GM21360 (cell line): ENCODE measurements at regions not wholly inside any gene's neighbourhood (a gene's known extent, or its start where the extent isn't known, plus 50 kb on each side); places are given as distances from the start of the nearest gene placed in this dataset.

Experiments used
- ATAC-seq: cut with Tn5 transposase; IDR thresholded peaks from one replicate; pipeline ENCODE4 v1.9.1; 2021; ENCODE audit warnings: mild to moderate bottlenecking, moderate library complexity; ENCODE audit not compliant: unreplicated experiment

GRCh38 chr14:58780185-58780584 lies 142.4 kb downstream of the DACT1 start:
- ATAC-seq: no peak

DNA sequence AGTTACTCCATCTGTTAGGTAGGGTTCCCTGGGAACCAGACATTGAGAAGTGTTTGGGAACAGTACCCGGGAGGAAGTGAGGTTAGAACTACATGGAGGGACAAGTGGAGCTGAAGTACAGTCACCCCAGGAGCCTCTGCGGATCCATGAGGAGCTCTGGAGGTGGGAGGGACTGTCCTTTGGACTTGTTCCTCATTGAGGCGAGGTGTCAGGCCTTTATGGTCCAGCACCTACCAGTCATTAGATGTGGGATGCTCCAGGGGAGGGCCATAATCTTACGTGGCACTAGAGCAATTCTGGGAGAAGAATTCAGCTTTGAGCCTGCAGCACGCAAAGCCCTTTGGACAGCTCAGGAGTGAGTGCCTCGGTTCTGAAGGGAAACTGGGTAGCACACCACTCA lies 142.8 kb downstream of the DACT1 start:
- ATAC-seq: no peak

GRCh38 chr14:58782011-58782410 lies 144.2 kb downstream of the DACT1 start:
- ATAC-seq: no peak

- ATAC-seq: no peak
Measured at GRCh38 chr14:58783792-58784511, 146.2 kb downstream of the DACT1 start.

GRCh38 chr14:58784931-58785330 lies 147.2 kb downstream of the DACT1 start:
- no peak for ATAC-seq

DNA sequence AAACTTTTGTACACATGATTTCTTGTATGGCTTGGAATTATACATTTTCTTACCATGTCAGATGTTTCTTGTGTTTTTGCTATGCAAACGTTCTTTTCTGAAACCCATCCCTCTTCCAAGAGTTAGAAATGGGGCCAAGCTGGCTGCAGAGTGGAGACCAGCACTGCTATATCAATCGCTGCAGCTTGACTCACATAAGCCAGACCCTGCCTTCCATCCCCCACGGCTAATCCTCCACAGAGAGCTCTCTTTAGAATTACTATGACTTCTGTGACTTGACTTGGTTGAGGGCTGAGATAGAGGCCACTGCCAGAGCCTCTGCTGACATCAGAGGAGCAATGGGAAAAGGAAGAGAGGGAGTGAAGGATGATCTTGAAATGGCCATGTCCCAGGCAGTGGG lies 147.9 kb downstream of the DACT1 start:
- ATAC-seq: no peak

GRCh38 chr14:58787592-58787991 lies 149.8 kb downstream of the DACT1 start:
- no peak for ATAC-seq

DNA sequence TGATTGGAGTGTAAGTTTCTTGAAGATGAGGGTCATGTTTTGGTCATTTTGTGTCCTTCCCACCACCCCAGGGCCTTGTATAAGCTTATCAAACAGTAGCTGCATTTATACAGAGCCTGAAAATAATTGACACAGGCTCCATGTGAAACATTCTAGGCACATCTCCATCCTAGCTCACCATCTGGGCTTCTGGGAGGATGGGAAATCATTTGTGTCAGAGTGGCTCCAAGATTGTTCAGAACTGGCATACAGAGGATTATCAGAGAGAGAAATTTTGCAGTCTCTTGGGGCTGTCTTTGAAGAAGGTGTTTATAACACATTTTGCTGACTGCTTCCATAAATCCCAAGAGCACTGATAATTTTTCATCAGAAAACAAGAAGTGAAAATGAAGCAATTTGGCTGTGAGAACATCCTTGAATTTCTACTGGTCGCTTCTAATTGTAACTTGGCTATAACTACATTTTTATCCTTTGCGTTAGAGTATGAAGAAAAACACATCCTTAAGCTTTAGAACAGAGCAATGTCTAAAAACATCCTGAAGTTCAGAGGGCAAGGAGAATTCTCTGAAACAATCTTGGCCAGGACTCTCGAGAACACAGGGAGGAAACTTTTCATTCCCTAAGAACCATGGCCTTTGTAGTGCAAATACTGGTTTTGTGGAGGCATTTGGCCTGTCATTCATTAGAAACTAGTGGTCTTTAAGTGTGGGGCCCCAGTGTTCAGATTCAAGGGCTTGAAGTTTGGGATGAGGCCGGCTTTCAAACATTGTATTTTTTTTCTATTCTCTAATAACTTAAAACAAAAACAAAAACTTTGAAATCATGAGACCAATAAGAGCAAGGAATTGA lies 151.1 kb downstream of the DACT1 start:
- no peak for ATAC-seq

GRCh38 chr14:58789736-58790135 lies 152.0 kb downstream of the DACT1 start:
- ATAC-seq: no peak

- no peak for ATAC-seq
Measured at GRCh38 chr14:58792416-58792815, 154.7 kb downstream of the DACT1 start.

- no peak for ATAC-seq
Measured at GRCh38 chr14:58793131-58793740, 155.5 kb downstream of the DACT1 start.

DNA sequence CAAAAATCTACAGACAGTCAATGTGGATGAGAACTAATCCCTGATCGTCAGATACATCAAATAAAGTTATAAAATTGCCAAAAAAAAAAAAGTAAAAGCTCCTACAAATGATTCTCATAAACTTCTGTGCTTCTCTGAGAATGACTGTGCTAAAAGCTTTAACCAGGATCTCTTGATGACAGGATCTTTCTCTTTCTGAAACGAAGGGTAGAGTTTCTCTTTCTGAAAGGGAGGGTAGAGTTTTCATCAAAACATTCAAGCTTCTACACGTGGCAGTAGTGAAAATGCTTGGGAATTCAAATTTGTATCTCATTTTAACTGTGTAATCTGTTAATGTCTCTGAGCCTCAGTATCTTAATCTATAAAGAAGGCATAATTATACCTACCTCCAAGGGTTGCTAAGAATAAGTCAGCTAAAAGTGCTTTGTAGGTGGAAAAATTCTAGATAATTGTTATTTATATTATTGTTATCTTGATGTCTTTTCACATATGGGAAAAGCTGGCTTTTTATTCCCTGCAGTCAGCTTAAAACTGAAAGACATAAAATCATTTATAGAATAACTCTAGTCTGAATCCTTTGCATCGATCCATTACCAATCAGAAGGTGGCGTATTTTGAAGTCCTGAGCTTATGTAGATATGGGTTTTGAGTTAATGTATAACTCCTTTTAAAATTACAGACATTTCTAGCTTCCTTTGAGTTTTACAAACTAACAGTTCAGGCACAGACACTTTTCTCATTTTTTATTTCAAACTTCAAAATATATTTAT lies 157.4 kb downstream of the DACT1 start:
- no peak for ATAC-seq

GRCh38 chr14:58796242-58797009 lies 158.7 kb downstream of the DACT1 start:
- ATAC-seq: peak; percentile 35

DNA sequence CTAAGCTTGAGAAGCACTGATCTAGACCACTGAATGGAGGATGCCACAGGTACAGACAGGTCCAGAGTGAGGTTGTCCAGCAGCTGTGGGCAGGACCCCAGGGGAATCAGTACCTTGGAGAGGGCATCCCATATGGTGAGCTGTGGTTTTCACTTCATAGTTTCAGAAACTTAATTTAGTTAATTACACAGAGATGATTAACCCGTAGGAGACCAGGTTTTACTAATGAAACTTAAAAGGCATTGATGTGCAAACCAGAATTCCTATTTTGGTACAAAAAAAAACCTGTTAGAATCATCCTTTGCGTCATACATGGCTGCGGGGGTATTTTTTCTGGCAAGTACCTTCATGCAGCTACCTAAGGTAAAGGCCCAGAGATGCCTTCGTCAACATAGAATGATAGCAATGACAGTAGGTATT lies 159.3 kb downstream of the DACT1 start:
- ATAC-seq: peak; percentile 74

- no peak for ATAC-seq
Measured at GRCh38 chr14:58798173-58798572, 160.4 kb downstream of the DACT1 start.

- no peak for ATAC-seq
Measured at GRCh38 chr14:58801086-58801485, 163.3 kb downstream of the DACT1 start.

- ATAC-seq: no peak
Measured at GRCh38 chr14:58805057-58805456, 167.3 kb downstream of the DACT1 start.

DNA sequence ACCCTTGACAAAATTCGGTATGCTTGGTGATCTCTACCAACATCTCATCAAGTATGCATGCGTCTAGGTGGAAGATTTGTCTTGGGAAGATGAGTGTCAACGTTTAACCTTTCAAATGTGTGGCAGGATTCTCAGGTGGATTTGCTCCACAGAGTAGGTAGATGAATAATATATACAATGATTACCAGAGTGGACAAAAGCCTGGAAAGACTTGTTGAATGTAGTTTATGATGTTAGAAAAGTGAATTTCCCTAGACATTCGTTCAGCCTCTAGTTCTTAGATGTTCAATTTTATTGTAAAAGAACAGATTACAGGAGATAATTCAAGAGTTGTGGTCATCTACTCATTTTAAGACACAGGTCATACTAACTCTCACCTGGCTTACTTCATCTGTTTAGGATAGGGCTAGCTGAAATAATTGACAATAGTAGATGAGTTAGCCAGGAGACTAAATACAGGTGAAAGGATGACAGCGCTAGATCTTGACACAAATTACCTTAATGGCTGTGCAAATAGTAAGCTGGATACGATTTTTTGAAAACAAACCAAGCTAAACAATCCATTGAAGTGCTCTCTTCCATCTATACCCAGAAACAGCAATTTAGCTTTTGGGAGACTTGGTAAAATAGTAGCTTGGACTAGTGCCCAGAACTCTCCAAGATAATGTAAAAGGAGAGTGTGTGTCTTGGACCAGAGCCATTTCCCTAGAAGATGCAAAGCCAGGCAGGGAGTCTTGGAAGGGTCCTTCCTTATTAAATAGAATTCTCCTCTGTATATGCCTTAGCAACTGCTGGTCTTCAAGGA lies 168.0 kb downstream of the DACT1 start:
- no peak for ATAC-seq

DNA sequence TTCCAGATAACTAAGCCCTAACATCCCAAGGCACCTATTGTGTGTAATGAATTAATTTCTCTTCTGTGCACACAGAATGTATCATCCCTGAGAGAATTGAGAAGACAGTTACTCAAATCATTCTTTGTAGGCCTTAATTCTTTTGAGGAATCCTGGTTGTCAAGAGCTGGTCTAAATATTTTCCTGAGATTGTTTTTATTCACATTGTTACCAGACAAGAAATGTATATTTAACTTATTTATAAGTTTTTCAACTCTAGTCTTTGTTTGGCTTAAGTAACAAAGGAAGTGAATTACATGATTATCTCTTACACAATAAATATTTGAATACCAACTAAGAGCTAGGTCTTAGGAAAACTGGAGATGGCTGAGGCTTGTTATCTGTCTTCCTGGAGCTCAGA lies 169.4 kb downstream of the DACT1 start:
- ATAC-seq: no peak

- ATAC-seq: no peak
Measured at GRCh38 chr14:58808828-58809227, 171.1 kb downstream of the DACT1 start.
